ENCODE measurements at regions not wholly inside any gene's neighbourhood (a gene's known extent, or its start where the extent isn't known, plus 50 kb on each side); places are given as distances from the start of the nearest gene placed in this dataset.

DNA sequence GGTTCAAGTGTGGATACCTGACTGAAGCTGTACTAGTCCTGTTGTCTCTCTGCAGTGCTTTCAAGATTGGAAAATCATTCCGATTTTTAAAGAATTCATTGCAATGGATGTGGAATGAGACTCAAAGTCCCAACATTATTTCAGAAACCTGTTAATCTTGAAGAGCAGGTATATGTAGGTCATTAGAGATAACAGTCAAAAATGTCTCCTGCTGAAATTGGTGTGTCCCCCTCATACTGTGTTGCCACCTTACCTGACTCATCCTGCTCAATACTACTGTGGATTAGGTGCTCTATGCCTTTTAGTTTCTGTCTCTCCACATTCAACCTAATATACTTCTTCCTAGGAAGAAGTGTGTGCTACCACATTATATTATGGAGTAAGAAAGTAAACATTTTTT, 91.1 kb upstream of the NR3C1 start:
- Histone ChIP-seq H3K27ac (ENCODE audit: low read length) (no peak overlapping the region), H3K4me2 (ENCODE audit: low read length) (no peak overlapping the region)
- no peak for TF ChIP-seq EZH2phosphoT487 (IDR thresholded peaks at IDR 0.05; ENCODE audit: low read depth)
- TF ChIP-seq, protein P1, sequence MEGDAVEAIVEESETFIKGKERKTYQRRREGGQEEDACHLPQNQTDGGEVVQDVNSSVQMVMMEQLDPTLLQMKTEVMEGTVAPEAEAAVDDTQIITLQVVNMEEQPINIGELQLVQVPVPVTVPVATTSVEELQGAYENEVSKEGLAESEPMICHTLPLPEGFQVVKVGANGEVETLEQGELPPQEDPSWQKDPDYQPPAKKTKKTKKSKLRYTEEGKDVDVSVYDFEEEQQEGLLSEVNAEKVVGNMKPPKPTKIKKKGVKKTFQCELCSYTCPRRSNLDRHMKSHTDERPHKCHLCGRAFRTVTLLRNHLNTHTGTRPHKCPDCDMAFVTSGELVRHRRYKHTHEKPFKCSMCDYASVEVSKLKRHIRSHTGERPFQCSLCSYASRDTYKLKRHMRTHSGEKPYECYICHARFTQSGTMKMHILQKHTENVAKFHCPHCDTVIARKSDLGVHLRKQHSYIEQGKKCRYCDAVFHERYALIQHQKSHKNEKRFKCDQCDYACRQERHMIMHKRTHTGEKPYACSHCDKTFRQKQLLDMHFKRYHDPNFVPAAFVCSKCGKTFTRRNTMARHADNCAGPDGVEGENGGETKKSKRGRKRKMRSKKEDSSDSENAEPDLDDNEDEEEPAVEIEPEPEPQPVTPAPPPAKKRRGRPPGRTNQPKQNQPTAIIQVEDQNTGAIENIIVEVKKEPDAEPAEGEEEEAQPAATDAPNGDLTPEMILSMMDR (IDR thresholded peaks at IDR 0.05; ENCODE audit: low read depth, low read length) = no peak

DNA sequence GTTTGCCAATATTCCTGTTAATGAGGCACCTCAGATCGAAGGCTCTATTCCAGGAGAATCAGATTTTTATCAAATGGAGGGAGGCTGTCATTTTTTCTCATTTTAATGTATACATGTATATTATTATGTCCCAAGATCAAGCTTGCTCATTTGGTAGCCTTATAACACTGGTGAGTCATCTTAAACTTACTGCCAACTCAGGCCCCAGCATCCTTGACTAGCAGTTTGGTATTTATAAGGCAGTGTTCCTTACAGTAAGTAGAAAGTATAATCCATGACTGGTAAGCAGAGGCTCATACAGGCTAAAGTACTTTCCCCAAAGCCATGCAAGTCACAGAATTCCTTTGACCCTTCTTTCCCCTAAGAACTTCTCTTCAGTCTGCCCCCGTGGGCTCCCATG, 90.7 kb upstream of the NR3C1 start:
- no peak overlapping the region for H3K4me2 ChIP-seq (ENCODE audit: low read length)
- no peaks in the 10 kb centered on the region for H4K20me1 ChIP-seq (ENCODE audit: insufficient read depth, low read length)
- H3K79me2 ChIP-seq (ENCODE audit: low read length) = no peaks in the 10 kb centered on the region
- H2AFZ ChIP-seq (ENCODE audit: low read depth, low read length) = no peak overlapping the region
- TF ChIP-seq EZH2phosphoT487 (IDR thresholded peaks at IDR 0.05; ENCODE audit: low read depth) = no peak
- TF ChIP-seq, protein P1 (IDR thresholded peaks at IDR 0.05; ENCODE audit: low read depth, low read length) = no peak
- no peak overlapping the region for H3K9ac ChIP-seq (ENCODE audit: low read length)
- H3K4me3 ChIP-seq (ENCODE audit: low read length) = no peak overlapping the region
- H3K36me3 ChIP-seq (replicated peaks; ENCODE audit: low read depth, low read length) = no peaks in the 10 kb centered on the region
- no peaks in the 10 kb centered on the region for H3K9me3 ChIP-seq (ENCODE audit: insufficient read depth, low read length)
- H3K27me3 ChIP-seq (ENCODE audit: low read depth, low read length) = no peaks in the 10 kb centered on the region
- no peak overlapping the region for H3K27ac ChIP-seq (ENCODE audit: low read length)
- no peaks in the 10 kb centered on the region for H3K4me1 ChIP-seq (ENCODE audit: low read length)

More for the DNA sequence above, 91.1 kb upstream of the NR3C1 start:
- Histone ChIP-seq H3K27me3 (ENCODE audit: low read depth, low read length) (no peaks in the 10 kb centered on the region), H3K4me3 (ENCODE audit: low read length) (no peak overlapping the region), H4K20me1 (ENCODE audit: insufficient read depth, low read length) (no peaks in the 10 kb centered on the region), H3K9me3 (ENCODE audit: insufficient read depth, low read length) (no peaks in the 10 kb centered on the region), H3K36me3 (replicated peaks; ENCODE audit: low read depth, low read length) (no peaks in the 10 kb centered on the region), H3K4me1 (ENCODE audit: low read length) (no peaks in the 10 kb centered on the region), H2AFZ (ENCODE audit: low read depth, low read length) (no peak overlapping the region), H3K9ac (ENCODE audit: low read length) (no peak overlapping the region), H3K79me2 (ENCODE audit: low read length) (no peaks in the 10 kb centered on the region)

DNA sequence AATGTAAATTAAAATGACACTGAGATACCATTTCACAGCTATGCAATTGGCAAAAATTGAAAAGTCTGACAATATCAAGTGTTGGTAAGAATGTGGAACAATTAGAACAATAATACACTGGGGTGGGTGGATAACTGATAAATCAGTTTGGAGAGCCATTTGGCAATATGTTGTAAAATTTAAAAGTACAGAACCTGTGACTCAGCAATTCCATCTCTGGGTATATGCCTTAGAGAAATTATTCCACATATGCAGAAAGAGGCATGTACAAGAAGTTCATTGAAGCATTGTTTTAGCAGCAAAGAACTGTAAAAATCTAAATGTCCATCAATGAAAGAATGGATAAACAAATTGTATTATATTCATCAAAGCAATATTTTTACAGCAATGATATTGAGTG, 89.3 kb upstream of the NR3C1 start:
- no peaks in the 10 kb centered on the region for H3K79me2 ChIP-seq (ENCODE audit: low read length)
- no peak overlapping the region for H3K4me3 ChIP-seq (ENCODE audit: low read length)
- no peaks in the 10 kb centered on the region for H3K4me1 ChIP-seq (ENCODE audit: low read length)
- H4K20me1 ChIP-seq (ENCODE audit: insufficient read depth, low read length) = no peaks in the 10 kb centered on the region
- H3K9ac ChIP-seq (ENCODE audit: low read length) = no peak overlapping the region
- H2AFZ ChIP-seq (ENCODE audit: low read depth, low read length) = no peak overlapping the region
- H3K9me3 ChIP-seq (ENCODE audit: insufficient read depth, low read length) = no peaks in the 10 kb centered on the region
- H3K4me2 ChIP-seq (ENCODE audit: low read length) = no peak overlapping the region
- H3K27ac ChIP-seq (ENCODE audit: low read length) = no peak overlapping the region
- TF ChIP-seq EZH2phosphoT487 (IDR thresholded peaks at IDR 0.05; ENCODE audit: low read depth) = no peak
- TF ChIP-seq, protein P1 (IDR thresholded peaks at IDR 0.05; ENCODE audit: low read depth, low read length) = no peak
- H3K27me3 ChIP-seq (ENCODE audit: low read depth, low read length) = no peaks in the 10 kb centered on the region
- no peaks in the 10 kb centered on the region for H3K36me3 ChIP-seq (replicated peaks; ENCODE audit: low read depth, low read length)

DNA sequence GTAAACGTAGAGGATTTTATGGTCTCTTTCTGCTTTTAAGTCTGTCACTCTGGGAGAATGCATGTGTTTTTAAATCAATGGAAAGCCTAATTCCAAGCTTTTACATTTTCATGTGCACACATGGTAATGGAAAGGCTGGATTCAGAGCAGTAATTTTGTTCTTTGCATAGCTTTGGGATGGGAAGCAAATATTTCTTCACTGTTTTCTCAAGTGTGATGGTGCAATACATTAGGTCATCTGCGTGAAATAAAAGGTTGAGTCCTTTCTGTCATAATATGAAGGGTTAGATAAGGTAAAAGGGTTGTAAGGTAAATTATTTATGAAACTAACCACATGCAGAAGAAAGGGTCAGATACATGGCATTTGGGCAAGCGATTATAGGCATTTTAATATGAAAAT, 88.2 kb upstream of the NR3C1 start:
- no peak for TF ChIP-seq EZH2phosphoT487 (IDR thresholded peaks at IDR 0.05; ENCODE audit: low read depth)
- TF ChIP-seq, protein P1 (IDR thresholded peaks at IDR 0.05; ENCODE audit: low read depth, low read length) = no peak
- no peak overlapping the region for H3K4me3 ChIP-seq (ENCODE audit: low read length)
- no peaks in the 10 kb centered on the region for H3K27me3 ChIP-seq (ENCODE audit: low read depth, low read length)
- no peaks in the 10 kb centered on the region for H3K36me3 ChIP-seq (replicated peaks; ENCODE audit: low read depth, low read length)
- H3K4me1 ChIP-seq (ENCODE audit: low read length) = no peaks in the 10 kb centered on the region
- no peaks in the 10 kb centered on the region for H3K9me3 ChIP-seq (ENCODE audit: insufficient read depth, low read length)
- no peak overlapping the region for H3K4me2 ChIP-seq (ENCODE audit: low read length)
- no peaks in the 10 kb centered on the region for H3K79me2 ChIP-seq (ENCODE audit: low read length)
- no peak overlapping the region for H3K27ac ChIP-seq (ENCODE audit: low read length)
- H3K9ac ChIP-seq (ENCODE audit: low read length) = no peak overlapping the region
- no peaks in the 10 kb centered on the region for H4K20me1 ChIP-seq (ENCODE audit: insufficient read depth, low read length)
- no peak overlapping the region for H2AFZ ChIP-seq (ENCODE audit: low read depth, low read length)
